AG04450 (cell line): ENCODE measurements at regions not wholly inside any gene's neighbourhood (a gene's known extent, or its start where the extent isn't known, plus 50 kb on each side); places are given as distances from the start of the nearest gene placed in this dataset.
"Not testable (repeated sequence)": the region's sequence is repeated elsewhere in the genome, so short reads cannot be mapped to it uniquely, and the experiment has no call there.

ENCODE experiments used
- CTCF ChIA-PET: fragments of 300-600, 350-600 bp; formaldehyde crosslinking; extraction: SDS; loops from one replicate; lab custom pipeline; 2022; ENCODE audit warnings: antibody characterized with exemption, inconsistent platforms; lab: Charles Lee
- POLR2A ChIA-PET: fragments of 350-600 bp; formaldehyde crosslinking; extraction: SDS; loops from one replicate; lab custom pipeline; 2021; ENCODE audit warnings: antibody characterized with exemption, inconsistent platforms; lab: Yijun Ruan, JAX
- DNase-seq: peaks from one replicate; pipeline ENCODE4 v3.0.0-alpha.2; 2011; ENCODE audit warnings: low read depth, low spot score
- H3K27ac ChIP-seq: one replicate; pipeline ENCODE4 v1.5.1; 2012; ENCODE audit warnings: low read depth, low read length, control low read depth
- H3K27me3 ChIP-seq: one replicate; pipeline ENCODE4 v1.6.0; 2012; ENCODE audit warnings: low read length; ENCODE audit not compliant: control insufficient read depth, insufficient read depth
- H3K4me3 ChIP-seq: 2 replicates; pipeline ENCODE4 v1.5.1; 2011; ENCODE audit warnings: mild to moderate bottlenecking, low read depth, low read length, control low read depth
- H3K9me3 ChIP-seq: 2 replicates; pipeline ENCODE4 v1.5.1; 2012; ENCODE audit warnings: low read length; ENCODE audit not compliant: control insufficient read depth, insufficient read depth
- CTCF ChIP-seq: IDR thresholded peaks from 2 replicates; pipeline ENCODE4 v1.5.1; 2011; ENCODE audit warnings: low read depth, low read length, control low read depth, inconsistent platforms

GRCh38 chr10:125258676-125259075, 98.3 kb upstream of the CTBP2 start:
- ChIA-PET POLR2A (no interaction called here), CTCF (no interaction called here)
- H3K27me3 ChIP-seq, result no peaks in the 10 kb centered on the region
- TF ChIP-seq CTCF, result no peak
- no peak for DNase-seq
- H3K9me3 ChIP-seq, result no peaks in the 10 kb centered on the region
- H3K27ac ChIP-seq, result no peak overlapping the region
- H3K4me3 ChIP-seq, result no peak overlapping the region

- no peaks in the 10 kb centered on the region for H3K27me3 ChIP-seq
- ChIA-PET CTCF (no interaction called here), POLR2A (no interaction called here)
- TF ChIP-seq CTCF, result no peak
- no peak for DNase-seq
- H3K4me3 ChIP-seq, result no peak overlapping the region
- H3K27ac ChIP-seq, result no peak overlapping the region
- no peaks in the 10 kb centered on the region for H3K9me3 ChIP-seq
Measured at GRCh38 chr10:125257521-125258108, 97.3 kb upstream of the CTBP2 start.

- no peak for DNase-seq
- no peaks in the 10 kb centered on the region for H3K27me3 ChIP-seq
- no peak overlapping the region for H3K4me3 ChIP-seq
- no peak overlapping the region for H3K27ac ChIP-seq
- CTCF ChIA-PET, result no interaction called here
- POLR2A ChIA-PET, result no interaction called here
- no peaks in the 10 kb centered on the region for H3K9me3 ChIP-seq
- TF ChIP-seq CTCF, result no peak
Measured at GRCh38 chr10:125256026-125256425, 95.7 kb upstream of the CTBP2 start.

- no peaks in the 10 kb centered on the region; the same call in 1 of the 2 replicates for H3K9me3 ChIP-seq
- ChIA-PET POLR2A (no interaction called here), CTCF (no interaction called here)
- no peak for TF ChIP-seq CTCF
- H3K4me3 ChIP-seq, result no peak overlapping the region
- H3K27ac ChIP-seq, result no peak overlapping the region
- H3K27me3 ChIP-seq, result peaks cover 3% of the 10 kb centered on the region
- no peak for DNase-seq
Measured at GRCh38 chr10:125252937-125253336, 92.6 kb upstream of the CTBP2 start.

- DNase-seq, H3K27me3 ChIP-seq, H3K9me3 ChIP-seq, H3K27ac ChIP-seq, POLR2A ChIA-PET, H3K4me3 ChIP-seq, CTCF ChIA-PET: not testable (repeated sequence)
Measured at GRCh38 chr10:125250834-125251233, 90.5 kb upstream of the CTBP2 start.
